GM12878 (cell line): ENCODE measurements at regions not wholly inside any gene's neighbourhood (a gene's known extent, or its start where the extent isn't known, plus 50 kb on each side); places are given as distances from the start of the nearest gene placed in this dataset.

Experiments
- ATAC-seq: fragments of 200-7000 bp; cut with Tn5 transposase; 3 replicates; pipeline ENCODE4 v1.9.1; 2020; ENCODE audit warnings: mild to moderate bottlenecking, moderate library complexity
- BruUV-seq: library from RNA; stranded (reverse); fragments of 400-500 nt; replicated peaks from 2 replicates; lab custom pipeline; 2021; lab: Mats Ljungman, UMichigan
- CTCF ChIA-PET: fragments of 300-600 bp; sonication (Branson Sonifier 250); formaldehyde crosslinking; extraction: SDS; loops from one replicate; lab custom pipeline; 2021; ENCODE audit warnings: inconsistent platforms; lab: Yijun Ruan, JAX
- POLR2A ChIA-PET: fragments of 350-600 bp; formaldehyde crosslinking; extraction: SDS; loops from one replicate; lab custom pipeline; 2021; ENCODE audit warnings: inconsistent platforms; lab: Charles Lee
- RAD21 ChIA-PET: fragments of 300-600 bp; sonication (Branson Sonifier 250); formaldehyde crosslinking; loops from one replicate; lab custom pipeline; 2023; ENCODE audit warnings: antibody characterized with exemption; ENCODE audit not compliant: unreplicated experiment; lab: Charles Lee
- SMC1A ChIA-PET: fragments of 300-600 bp; sonication (Branson Sonifier 250); formaldehyde crosslinking; loops from one replicate; lab custom pipeline; 2023; ENCODE audit not compliant: unreplicated experiment, uncharacterized antibody; lab: Charles Lee
- DNase-seq: peaks from one replicate; pipeline ENCODE4 v3.0.0-alpha.2; 2011; ENCODE audit warnings: low read depth, low spot score
- FAIRE-seq: peaks from 3 replicates; lab custom pipeline; 2011; peaks lifted over from hg19 to GRCh38; lab: Jason Lieb, UNC
- H2AFZ ChIP-seq: 2 replicates; pipeline ENCODE4 v1.6.0; 2011; ENCODE audit warnings: low read depth, low read length, control low read depth; ENCODE audit not compliant: control insufficient read depth
- H3K27ac ChIP-seq: 2 replicates; pipeline ENCODE4 v1.5.1; 2011; ENCODE audit warnings: control low read depth; ENCODE audit not compliant: control insufficient read depth, insufficient read depth
- H3K27me3 ChIP-seq, 2 experiments: replicated peaks in 1 of 2; 2 replicates each; pipeline versions ENCODE4 v1.6.0 to v1.6.1; 2011; ENCODE audit warnings: low read length in 1 of 2; ENCODE audit not compliant: control insufficient read depth in 2 of 2, insufficient read depth in 2 of 2
- H3K36me3 ChIP-seq, 2 experiments: 2 replicates each; pipeline ENCODE4 v1.5.1; 2011; ENCODE audit warnings: low read length in 1 of 2; ENCODE audit not compliant: control insufficient read depth in 2 of 2, insufficient read depth in 2 of 2
- H3K4me1 ChIP-seq: 2 replicates; pipeline ENCODE4 v1.6.1; 2011; ENCODE audit warnings: mild to moderate bottlenecking, low read length, moderate library complexity, mixed read lengths; ENCODE audit not compliant: control insufficient read depth, insufficient read depth
- H3K4me2 ChIP-seq: 2 replicates; pipeline ENCODE4 v1.6.0; 2011; ENCODE audit warnings: control low read depth; ENCODE audit not compliant: control insufficient read depth, insufficient read depth
- H3K4me3 ChIP-seq: fragments of 200-600 bp; sonication (generic); 2 replicates; pipeline ENCODE4 v1.5.1; 2016
- H3K79me2 ChIP-seq: 2 replicates; pipeline ENCODE4 v1.6.0; 2011; ENCODE audit warnings: low read length; ENCODE audit not compliant: control insufficient read depth, insufficient read depth
- H3K9ac ChIP-seq: 2 replicates; pipeline ENCODE4 v1.8.0; 2011; ENCODE audit warnings: low read length, control low read depth, mixed read lengths; ENCODE audit not compliant: control insufficient read depth, insufficient read depth
- H3K9me3 ChIP-seq: replicated peaks from 3 replicates; pipeline ENCODE4 v1.5.1; 2011; ENCODE audit warnings: mild to moderate bottlenecking, low read length; ENCODE audit not compliant: control insufficient read depth, insufficient read depth
- H4K20me1 ChIP-seq: 2 replicates; pipeline ENCODE4 v1.6.0; 2011; ENCODE audit not compliant: control insufficient read depth, insufficient read depth
- CBFB ChIP-seq: IDR thresholded peaks from 2 replicates; pipeline ENCODE4 v1.6.1; 2016; ENCODE audit warnings: antibody characterized with exemption, low read depth
- HDAC6 ChIP-seq: fragments of 200-600 bp; sonication (generic); IDR thresholded peaks from one replicate; pipeline ENCODE4 v1.8.0; 2017; ENCODE audit warnings: antibody characterized with exemption; ENCODE audit not compliant: unreplicated experiment
- HSF1 ChIP-seq: fragments of 150-350 bp; IDR thresholded peaks from 2 replicates; pipeline ENCODE4 v1.6.1; 2014; ENCODE audit warnings: mild to moderate bottlenecking, low read depth, low read length
- KDM1A ChIP-seq: fragments of 200-600 bp; sonication (generic); IDR thresholded peaks from 2 replicates; pipeline ENCODE4 v1.6.1; 2016; ENCODE audit warnings: borderline replicate concordance
- NBN ChIP-seq: fragments of 450-650 bp; IDR thresholded peaks from 2 replicates; pipeline ENCODE4 v1.6.1; 2016
- PML ChIP-seq: IDR thresholded peaks from 2 replicates; pipeline ENCODE4 v1.6.1; 2012; ENCODE audit warnings: low read length, inconsistent platforms
- POLR2A ChIP-seq: IDR thresholded peaks from 2 replicates; pipeline ENCODE4 v1.6.1; 2011; ENCODE audit warnings: low read depth, mild to moderate bottlenecking, low read length
- POU2F2 ChIP-seq: IDR thresholded peaks from 3 replicates; pipeline ENCODE4 v1.6.1; 2011; ENCODE audit warnings: low read depth, mild to moderate bottlenecking, low read length, borderline replicate concordance
- RAD21 ChIP-seq: IDR thresholded peaks from 2 replicates; pipeline ENCODE4 v1.6.1; 2011; ENCODE audit warnings: mild to moderate bottlenecking, low read depth, low read length, moderate library complexity; ENCODE audit not compliant: insufficient read depth
- RAD51 ChIP-seq: fragments of 450-650 bp; IDR thresholded peaks from 2 replicates; pipeline ENCODE4 v1.6.1; 2016; ENCODE audit warnings: moderate library complexity, mild to moderate bottlenecking, inconsistent platforms
- RELA ChIP-seq: fragments of 450-650 bp; IDR thresholded peaks from 2 replicates; pipeline ENCODE4 v1.8.0; 2014; ENCODE audit warnings: borderline replicate concordance; ENCODE audit not compliant: partially characterized antibody
- SIN3A ChIP-seq: IDR thresholded peaks from 2 replicates; pipeline ENCODE4 v1.6.1; 2012; ENCODE audit warnings: low read depth, low read length, improper control_type of control experiment
- SMAD1 ChIP-seq: fragments of 450-650 bp; IDR thresholded peaks from 2 replicates; pipeline ENCODE4 v1.6.1; 2018; ENCODE audit warnings: mild to moderate bottlenecking, low read depth; ENCODE audit not compliant: partially characterized antibody
- STAT3 ChIP-seq: IDR thresholded peaks from 2 replicates; pipeline ENCODE4 v1.6.1; 2011; ENCODE audit warnings: low read depth, low read length, improper control_type of control experiment
- TCF12 ChIP-seq: IDR thresholded peaks from 2 replicates; pipeline ENCODE4 v1.6.1; 2011; ENCODE audit warnings: low read depth, mild to moderate bottlenecking, low read length
- TCF3 ChIP-seq: IDR thresholded peaks from 2 replicates; pipeline ENCODE4 v1.6.1; 2012; ENCODE audit warnings: low read depth, mild to moderate bottlenecking, low read length, borderline replicate concordance; ENCODE audit not compliant: insufficient read depth
- ZBED1 ChIP-seq: IDR thresholded peaks from 2 replicates; pipeline ENCODE4 v1.6.1; 2016; ENCODE audit warnings: borderline replicate concordance
- ZSCAN29 ChIP-seq: fragments of 450-650 bp; IDR thresholded peaks from 2 replicates; pipeline ENCODE4 v1.6.1; 2017; ENCODE audit warnings: mild to moderate bottlenecking, moderate library complexity
- WGBS: methylation state at CpG from one replicate; pipeline ENCODE4 v1.1.6; 2016; ENCODE audit warnings: low lambda C conversion rate; ENCODE audit not compliant: insufficient replicate concordance, insufficient coverage; ENCODE audit errors: missing lambda C conversion rate; 5-methylcytosine and 5-hydroxymethylcytosine counted together
- in situ Hi-C: fragments of 300-500 bp; cut with MboI; formaldehyde crosslinking; loops from 9 replicates; pipeline ENCODE4 v1.14.3; 2018; ENCODE audit warnings: mixed read lengths
- intact Hi-C: fragments of 100-400 bp; cut with micrococcal nuclease; formaldehyde crosslinking; loops from one replicate; pipeline ENCODE4 v1.14.2; 2022; ENCODE audit not compliant: unreplicated experiment

DNA sequence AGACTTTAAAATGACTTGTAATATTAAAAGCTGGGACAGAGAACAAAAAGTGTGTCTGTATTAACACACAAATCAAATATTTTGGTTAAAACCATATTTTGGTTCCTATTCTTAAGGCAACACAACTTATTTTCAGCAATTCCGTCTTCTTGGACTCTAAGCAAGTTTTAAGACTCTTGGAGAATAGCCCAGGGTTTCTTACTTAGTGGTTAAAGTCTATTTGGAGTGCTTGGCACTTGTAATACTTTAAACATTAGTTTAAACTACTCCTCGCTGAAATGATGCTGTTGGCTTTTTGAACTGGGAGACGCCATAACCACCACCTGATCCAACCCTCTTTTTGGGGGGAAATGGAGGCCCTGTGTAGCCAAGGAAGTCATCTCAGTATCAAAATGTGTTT lies 109.7 kb upstream of the GMDS start (continued):
- TF ChIP-seq ZSCAN29 (no peak), STAT3 (no peak), NBN (no peak), TCF3 (no peak), POU2F2 (no peak), SMAD1 (no peak), HDAC6 (no peak), CBFB (no peak), HSF1 (no peak), RAD21 (no peak), TCF12 (no peak), SIN3A (no peak)

DNA sequence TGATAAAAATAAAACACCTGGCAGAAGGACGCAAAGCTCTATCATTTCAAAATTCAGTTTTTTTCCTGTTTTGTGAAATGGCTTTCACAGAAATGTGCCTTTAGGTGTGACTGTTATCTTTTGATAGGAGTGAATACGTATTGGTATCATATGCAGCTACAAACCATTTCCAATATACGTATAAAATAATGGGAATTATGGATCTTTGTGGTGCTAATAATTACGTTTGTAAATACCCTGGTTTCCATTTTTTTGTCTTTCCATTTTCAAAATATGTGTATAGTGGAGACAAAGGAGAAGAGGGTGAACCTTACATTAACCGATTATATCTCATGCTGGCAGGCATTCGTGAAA lies 108.7 kb upstream of the GMDS start:
- TF ChIP-seq RAD51, result no peak
- TF ChIP-seq KDM1A, result no peak
- TF ChIP-seq ZBED1, result no peak
- TF ChIP-seq POLR2A, result no peak
- TF ChIP-seq PML, result no peak
- TF ChIP-seq RELA, result no peak
- SMC1A ChIA-PET, result interaction anchor here (0.6 to 2.8 kb wide), 26 partner anchors 72 to 758 kb away, joined by 3 to 56 read pairs (median 4); no protein-coding TSS in a partner anchor
- no peaks in the 10 kb centered on the region for H3K36me3 ChIP-seq
- CTCF ChIA-PET, result interaction anchor here (0.7 to 6.8 kb wide), 27 partner anchors 9 to 757 kb away, joined by 3 to 177 read pairs (median 4); no protein-coding TSS in a partner anchor
- H3K27ac ChIP-seq, result no peak overlapping the region
- ATAC-seq (no peak), DNase-seq (no peak), FAIRE-seq (no peak)
- no peaks in the 10 kb centered on the region for H4K20me1 ChIP-seq
- WGBS, result 67% methylated on average over 6 of the region's 6 CpGs
- H3K4me3 ChIP-seq, result no peak overlapping the region
- no peak overlapping the region for H3K4me2 ChIP-seq
- POLR2A ChIA-PET, result no interaction called here
- no peaks in the 10 kb centered on the region for H3K79me2 ChIP-seq
- intact Hi-C loops, result loop anchor here (1.0 to 5.0 kb wide), 4 partner anchors 145 to 757 kb away; no protein-coding TSS in a partner anchor
- no peaks in the 10 kb centered on the region for H3K27me3 ChIP-seq
- no peak overlapping the region for H3K9ac ChIP-seq
- no peaks in the 10 kb centered on the region for H3K9me3 ChIP-seq
- RAD21 ChIA-PET, result interaction anchor here (0.7 to 2.1 kb wide), 18 partner anchors 9 to 759 kb away, joined by 3 to 74 read pairs (median 3); no protein-coding TSS in a partner anchor
- H3K4me1 ChIP-seq, result no peaks in the 10 kb centered on the region
- in situ Hi-C loops, result loop anchor here (5.0 to 10.0 kb wide), 3 partner anchors 147 to 762 kb away; no protein-coding TSS in a partner anchor
- H2AFZ ChIP-seq, result no peak overlapping the region
- no TSS peak for BruUV-seq
